Trophoblast cell (in vitro differentiated cells and primary cell): ENCODE measurements at regions not wholly inside any gene's neighbourhood (a gene's known extent, or its start where the extent isn't known, plus 50 kb on each side); places are given as distances from the start of the nearest gene placed in this dataset.

ENCODE experiments used
- DNase-seq, 2 donors: peaks; one replicate each; pipeline ENCODE4 v3.0.0-alpha.2; 2016
- H2AFZ ChIP-seq: 2 replicates; pipeline ENCODE4 v1.6.1; 2013; ENCODE audit warnings: low read length, moderate library complexity, mild to moderate bottlenecking; ENCODE audit not compliant: insufficient read depth, poor library complexity
- H2AK5ac ChIP-seq: 2 replicates; pipeline ENCODE4 v1.6.1; 2013; ENCODE audit warnings: mild to moderate bottlenecking, low read length
- H2BK120ac ChIP-seq: 2 replicates; pipeline ENCODE4 v1.6.1; 2013; ENCODE audit warnings: low read length, mild to moderate bottlenecking, moderate library complexity; ENCODE audit not compliant: insufficient read depth, poor library complexity
- H2BK12ac ChIP-seq: 2 replicates; pipeline ENCODE4 v1.6.1; 2013; ENCODE audit warnings: mild to moderate bottlenecking, low read length, moderate library complexity
- H2BK5ac ChIP-seq: 2 replicates; pipeline ENCODE4 v1.6.1; 2013; ENCODE audit warnings: low read length, low read depth, moderate library complexity, mild to moderate bottlenecking; ENCODE audit not compliant: poor library complexity
- H3K14ac ChIP-seq: 2 replicates; pipeline ENCODE4 v1.6.1; 2013; ENCODE audit warnings: mild to moderate bottlenecking, low read length
- H3K18ac ChIP-seq: 2 replicates; pipeline ENCODE4 v1.6.1; 2013; ENCODE audit warnings: mild to moderate bottlenecking, low read length
- H3K23ac ChIP-seq: 2 replicates; pipeline ENCODE4 v1.6.1; 2013; ENCODE audit warnings: low read length
- H3K27ac ChIP-seq: 2 replicates; pipeline ENCODE4 v1.5.1; 2013; ENCODE audit warnings: low read depth, mild to moderate bottlenecking, inconsistent platforms, low read length, moderate library complexity
- H3K27me3 ChIP-seq: 2 replicates; pipeline ENCODE4 v1.6.1; 2013; ENCODE audit warnings: inconsistent platforms, mild to moderate bottlenecking, low read length, moderate library complexity; ENCODE audit not compliant: insufficient read depth
- H3K36me3 ChIP-seq, 2 experiments: 1 replicate in 1 of 2; 2 replicates in 1 of 2; pipeline ENCODE4 v1.6.1; 2013; ENCODE audit warnings: low read length in 2 of 2, mild to moderate bottlenecking in 2 of 2, moderate library complexity in 1 of 2; ENCODE audit not compliant: insufficient read depth in 2 of 2, control insufficient read depth in 1 of 2
- H3K4ac ChIP-seq: 2 replicates; pipeline ENCODE4 v1.6.1; 2013; ENCODE audit warnings: low read depth, mild to moderate bottlenecking, low read length, moderate library complexity
- H3K4me1 ChIP-seq, 2 experiments: 1 replicate in 1 of 2; 2 replicates in 1 of 2; pipeline ENCODE4 v1.6.1; 2013; ENCODE audit warnings: low read length in 2 of 2, mild to moderate bottlenecking in 2 of 2, moderate library complexity in 1 of 2; ENCODE audit not compliant: insufficient read depth in 2 of 2, control insufficient read depth in 1 of 2
- H3K4me2 ChIP-seq: 2 replicates; pipeline ENCODE4 v1.6.1; 2013; ENCODE audit warnings: inconsistent platforms, mild to moderate bottlenecking, low read length, moderate library complexity
- H3K4me3 ChIP-seq: 2 replicates; pipeline ENCODE4 v1.5.1; 2013; ENCODE audit warnings: mild to moderate bottlenecking, low read depth, low read length, inconsistent platforms
- H3K79me1 ChIP-seq: one replicate; pipeline ENCODE4 v1.6.1; 2013; ENCODE audit warnings: low read length
- H3K79me2 ChIP-seq: 2 replicates; pipeline ENCODE4 v1.6.1; 2013; ENCODE audit warnings: low read length, mild to moderate bottlenecking; ENCODE audit not compliant: control insufficient read depth, insufficient read depth, poor library complexity
- H3K9ac ChIP-seq: 2 replicates; pipeline ENCODE4 v1.6.1; 2013; ENCODE audit warnings: mild to moderate bottlenecking, low read length
- H3K9me3 ChIP-seq: 2 replicates; pipeline ENCODE4 v1.6.1; 2013; ENCODE audit warnings: low read depth, mild to moderate bottlenecking, control low read depth, inconsistent platforms, low read length; ENCODE audit not compliant: insufficient read depth
- H4K12ac ChIP-seq: 2 replicates; pipeline ENCODE4 v1.6.1; 2013; ENCODE audit warnings: low read depth, mild to moderate bottlenecking, low read length, moderate library complexity
- H4K8ac ChIP-seq: 2 replicates; pipeline ENCODE4 v1.6.1; 2013; ENCODE audit warnings: low read depth, mild to moderate bottlenecking, low read length, moderate library complexity
- H4K91ac ChIP-seq: one replicate; pipeline ENCODE4 v1.6.1; 2013; ENCODE audit warnings: low read depth, mild to moderate bottlenecking, low read length, moderate library complexity
- WGBS: extraction: QIAGEN DNeasy Blood & Tissue Kit; methylation state at CpG from one replicate; pipeline ENCODE4 v1.1.7; 2013; ENCODE audit warnings: missing lambda C conversion rate; ENCODE audit not compliant: insufficient read length, insufficient coverage; ENCODE audit errors: extremely low coverage; 5-methylcytosine and 5-hydroxymethylcytosine counted together

- Histone ChIP-seq H3K4me2 (no peak overlapping the region), H2AFZ (no peak overlapping the region), H3K36me3 (no peaks in the 10 kb centered on the region), H3K18ac (no peak overlapping the region), H2BK12ac (no peak overlapping the region), H3K4ac (no peak overlapping the region), H2BK120ac (no peak overlapping the region), H4K8ac (no peak overlapping the region), H3K14ac (no peak overlapping the region), H3K4me3 (no peak overlapping the region), H4K12ac (no peak overlapping the region), H3K9me3 (no peaks in the 10 kb centered on the region), H3K27ac (no peak overlapping the region), H3K23ac (no peak overlapping the region), H4K91ac (no peak overlapping the region), H3K9ac (no peak overlapping the region), H3K4me1 (no peaks in the 10 kb centered on the region), H3K79me1 (no peaks in the 10 kb centered on the region), H2BK5ac (no peak overlapping the region), H3K27me3 (no peaks in the 10 kb centered on the region), H3K79me2 (no peaks in the 10 kb centered on the region), H2AK5ac (no peak overlapping the region)
- no CpG with 5 or more reads among the region's 3 CpGs for WGBS
- DNase-seq = no peak
Measured at GRCh38 chr5:3019045-3019444, 267.6 kb upstream of the IRX2 start.

- H3K9ac ChIP-seq = no peak overlapping the region
- no peak overlapping the region for H3K18ac ChIP-seq
- no peak overlapping the region for H2AFZ ChIP-seq
- H4K12ac ChIP-seq = no peak overlapping the region
- no peaks in the 10 kb centered on the region for H3K79me1 ChIP-seq
- no peak overlapping the region for H4K8ac ChIP-seq
- H2BK120ac ChIP-seq = no peak overlapping the region
- no peaks in the 10 kb centered on the region for H3K27me3 ChIP-seq
- peaks cover 2% of the 10 kb centered on the region for H3K9me3 ChIP-seq
- no peak overlapping the region for H3K23ac ChIP-seq
- H3K4me3 ChIP-seq = no peak overlapping the region
- H4K91ac ChIP-seq = no peak overlapping the region
- H3K4me1 ChIP-seq = no peaks in the 10 kb centered on the region
- H3K36me3 ChIP-seq = no peaks in the 10 kb centered on the region
- no peak overlapping the region for H3K4me2 ChIP-seq
- no peak overlapping the region for H2AK5ac ChIP-seq
- WGBS = no CpG with 5 or more reads among the region's 3 CpGs
- DNase-seq = no peak
- no peak overlapping the region for H3K4ac ChIP-seq
- H3K27ac ChIP-seq = no peak overlapping the region
- no peaks in the 10 kb centered on the region for H3K79me2 ChIP-seq
- no peak overlapping the region for H2BK12ac ChIP-seq
- H2BK5ac ChIP-seq = no peak overlapping the region
- no peak overlapping the region for H3K14ac ChIP-seq
Measured at GRCh38 chr5:3011764-3012017, 260.2 kb upstream of the IRX2 start.

- Histone ChIP-seq H3K27ac (no peak overlapping the region), H3K4ac (no peak overlapping the region), H4K91ac (no peak overlapping the region), H3K4me3 (no peak overlapping the region), H3K4me1 (no peaks in the 10 kb centered on the region), H4K12ac (no peak overlapping the region), H2AFZ (no peak overlapping the region), H3K79me1 (no peaks in the 10 kb centered on the region), H3K9me3 (peaks cover 2% of the 10 kb centered on the region), H3K36me3 (no peaks in the 10 kb centered on the region), H3K27me3 (no peaks in the 10 kb centered on the region), H2BK5ac (no peak overlapping the region), H2AK5ac (no peak overlapping the region), H3K79me2 (no peaks in the 10 kb centered on the region), H2BK120ac (no peak overlapping the region), H3K9ac (no peak overlapping the region), H2BK12ac (no peak overlapping the region), H3K14ac (no peak overlapping the region), H3K4me2 (no peak overlapping the region), H3K23ac (no peak overlapping the region), H3K18ac (no peak overlapping the region), H4K8ac (no peak overlapping the region)
- no peak for DNase-seq
- no CpG with 5 or more reads among the region's 9 CpGs for WGBS
Measured at GRCh38 chr5:3010953-3011763, 259.7 kb upstream of the IRX2 start.

- no peaks in the 10 kb centered on the region for H3K79me1 ChIP-seq
- no peak overlapping the region for H3K9ac ChIP-seq
- no CpG with 5 or more reads among the region's 9 CpGs for WGBS
- no peak overlapping the region for H2BK120ac ChIP-seq
- no peaks in the 10 kb centered on the region for H3K27me3 ChIP-seq
- no peak overlapping the region for H3K23ac ChIP-seq
- no peak overlapping the region for H4K8ac ChIP-seq
- no peak overlapping the region for H3K14ac ChIP-seq
- no peak overlapping the region for H4K12ac ChIP-seq
- H3K4me1 ChIP-seq = no peaks in the 10 kb centered on the region
- no peak overlapping the region for H2BK12ac ChIP-seq
- H2BK5ac ChIP-seq = no peak overlapping the region
- no peak overlapping the region for H3K4me3 ChIP-seq
- no peak overlapping the region for H3K18ac ChIP-seq
- H3K9me3 ChIP-seq = peaks cover 2% of the 10 kb centered on the region
- H3K36me3 ChIP-seq = no peaks in the 10 kb centered on the region
- H3K79me2 ChIP-seq = no peaks in the 10 kb centered on the region
- H2AK5ac ChIP-seq = no peak overlapping the region
- H3K4me2 ChIP-seq = no peak overlapping the region
- H2AFZ ChIP-seq = no peak overlapping the region
- no peak overlapping the region for H4K91ac ChIP-seq
- no peak overlapping the region for H3K4ac ChIP-seq
- no peak for DNase-seq
- no peak overlapping the region for H3K27ac ChIP-seq
Measured at GRCh38 chr5:3010301-3010952, 258.9 kb upstream of the IRX2 start.
